Keratinocyte (primary cell): ENCODE measurements at regions not wholly inside any gene's neighbourhood (a gene's known extent, or its start where the extent isn't known, plus 50 kb on each side); places are given as distances from the start of the nearest gene placed in this dataset.

Experiments
- CTCF ChIP-seq, 3 experiments: IDR thresholded peaks in 1 of 3; conservative IDR thresholded peaks in 1 of 3; optimal IDR thresholded peaks in 1 of 3; 2 replicates in 2 of 3; 3 replicates in 1 of 3; pipeline versions ENCODE3 to v1.5.1; 2011; ENCODE audit warnings: low read length in 3 of 3, mild to moderate bottlenecking in 3 of 3, moderate library complexity in 2 of 3, control low read depth in 1 of 3, inconsistent platforms in 1 of 3; ENCODE audit not compliant: insufficient read depth in 2 of 3; ENCODE audit errors: extremely low read depth in 1 of 3
- EZH2 ChIP-seq: IDR thresholded peaks from one replicate; pipeline ENCODE4 v1.6.1; 2012; ENCODE audit warnings: inconsistent platforms, mild to moderate bottlenecking, low read length, moderate library complexity

GRCh38 chr10:58952162-58952601 is 224.3 kb upstream of the PHYHIPL start:
- TF ChIP-seq CTCF (optimal IDR thresholded peaks at IDR 0.05 in 1 of 3, IDR thresholded peaks at IDR 0.05 in 1 of 3, conservative IDR thresholded peaks at IDR 0.05 in 1 of 3; ENCODE audit: extremely low read depth in 1 of 3, insufficient read depth in 2 of 3, low read length in 3 of 3) (no peak), EZH2 (no peak)
